Endothelial cell of umbilical vein (primary cell): ENCODE measurements at regions not wholly inside any gene's neighbourhood (a gene's known extent, or its start where the extent isn't known, plus 50 kb on each side); places are given as distances from the start of the nearest gene placed in this dataset.

Experiments
- BruUV-seq: library from RNA; stranded (reverse); fragments of 400-500 nt; replicated peaks from 2 replicates; lab custom pipeline; 2021; lab: Mats Ljungman, UMichigan
- CTCF ChIA-PET: fragments of 300-600, 350-600 bp; sonication (Branson Sonifier 250); formaldehyde crosslinking; loops from one replicate; lab custom pipeline; 2021; ENCODE audit warnings: antibody characterized with exemption, inconsistent platforms; lab: Charles Lee
- POLR2A ChIA-PET: fragments of 300-600, 350-600 bp; sonication (Branson Sonifier 250); formaldehyde crosslinking; loops from one replicate; lab custom pipeline; 2021; ENCODE audit warnings: antibody characterized with exemption, inconsistent platforms; lab: Charles Lee
- DNase-seq: peaks from one replicate; pipeline ENCODE4 v3.0.0-alpha.2; 2011; ENCODE audit warnings: low read depth, low spot score
- FAIRE-seq: peaks from 2 replicates; lab custom pipeline; 2011; peaks lifted over from hg19 to GRCh38; lab: Jason Lieb, UNC
- H2AFZ ChIP-seq: 2 replicates; pipeline ENCODE4 v1.6.0; 2012; ENCODE audit warnings: low read depth, low read length, control low read depth, inconsistent platforms
- H3K27ac ChIP-seq: 2 replicates; pipeline ENCODE4 v1.5.1; 2011; ENCODE audit warnings: low read depth, mild to moderate bottlenecking, control low read depth, low read length, moderate library complexity; ENCODE audit not compliant: insufficient read depth
- H3K27me3 ChIP-seq, 2 experiments: 2 replicates each; pipeline versions ENCODE4 v1.6.0 to v1.6.1; 2011; ENCODE audit warnings: low read length in 2 of 2, mixed read lengths in 1 of 2; ENCODE audit not compliant: control insufficient read depth in 2 of 2, insufficient read depth in 2 of 2
- H3K36me3 ChIP-seq, 2 experiments: 2 replicates in 1 of 2; 3 replicates in 1 of 2; pipeline ENCODE4 v1.5.1; 2011; ENCODE audit warnings: low read length in 2 of 2, mild to moderate bottlenecking in 1 of 2, moderate library complexity in 1 of 2; ENCODE audit not compliant: control insufficient read depth in 2 of 2, insufficient read depth in 2 of 2; ENCODE audit errors: extremely low read depth in 1 of 2
- H3K4me1 ChIP-seq: 3 replicates; pipeline ENCODE4 v1.5.1; 2011; ENCODE audit warnings: mild to moderate bottlenecking, low read length; ENCODE audit not compliant: control insufficient read depth, insufficient read depth; ENCODE audit errors: extremely low read depth
- H3K4me2 ChIP-seq: 2 replicates; pipeline ENCODE4 v1.6.1; 2011; ENCODE audit warnings: low read length, control low read depth, mixed read lengths; ENCODE audit not compliant: insufficient read depth
- H3K4me3 ChIP-seq, 3 experiments: fragments of 200-600 bp in 1 of 3; sonication (generic), shearing (Covaris generic) in 1 of 3; replicated peaks in 1 of 3; 2 replicates each; pipeline ENCODE4 v1.5.1; 2011 to 2016; ENCODE audit warnings: control low read depth in 3 of 3, low read length in 3 of 3, mild to moderate bottlenecking in 2 of 3, inconsistent platforms in 1 of 3, low read depth in 1 of 3, moderate library complexity in 1 of 3; ENCODE audit not compliant: insufficient read depth in 1 of 3
- H3K79me2 ChIP-seq: 2 replicates; pipeline ENCODE4 v1.6.0; 2012; ENCODE audit warnings: low read length, inconsistent platforms; ENCODE audit not compliant: control insufficient read depth, insufficient read depth
- H3K9ac ChIP-seq: replicated peaks from 2 replicates; pipeline ENCODE3; 2011; ENCODE audit warnings: low read length, control low read depth; ENCODE audit not compliant: insufficient read depth; ENCODE audit errors: extremely low read depth
- H3K9me1 ChIP-seq: replicated peaks from 3 replicates; pipeline ENCODE4 v1.6.0; 2011; ENCODE audit warnings: mild to moderate bottlenecking, low read length; ENCODE audit not compliant: control insufficient read depth, insufficient read depth; ENCODE audit errors: extremely low read depth
- H3K9me3 ChIP-seq: replicated peaks from 2 replicates; pipeline ENCODE4 v1.5.1; 2012; ENCODE audit warnings: low read length, inconsistent platforms; ENCODE audit not compliant: control insufficient read depth, insufficient read depth
- H4K20me1 ChIP-seq: replicated peaks from 2 replicates; pipeline ENCODE3; 2011; ENCODE audit warnings: mild to moderate bottlenecking, low read length; ENCODE audit not compliant: control insufficient read depth, insufficient read depth; ENCODE audit errors: extremely low read depth
- FOS ChIP-seq: IDR thresholded peaks from 2 replicates; pipeline ENCODE4 v1.6.1; 2011; ENCODE audit warnings: mild to moderate bottlenecking, low read length, moderate library complexity, borderline replicate concordance; ENCODE audit not compliant: insufficient read depth
- JUN ChIP-seq: IDR thresholded peaks from 2 replicates; pipeline ENCODE4 v1.6.1; 2011; ENCODE audit warnings: borderline replicate concordance, low read depth; ENCODE audit not compliant: insufficient read length, insufficient read depth
- POLR2A ChIP-seq: IDR thresholded peaks from 2 replicates; pipeline ENCODE4 v1.6.1; 2012; ENCODE audit warnings: low read depth, mild to moderate bottlenecking, control low read depth, low read length
- POLR2AphosphoS5 ChIP-seq: IDR thresholded peaks from 2 replicates; pipeline ENCODE4 v1.6.1; 2012; ENCODE audit warnings: low read depth, mild to moderate bottlenecking, control low read depth, low read length, moderate library complexity; ENCODE audit not compliant: insufficient read depth
- dilution Hi-C: fragments of 300-500 bp; cut with MboI; formaldehyde crosslinking; loops from one replicate; pipeline ENCODE4 v1.15.0; 2019; ENCODE audit warnings: low sequenced_read_pairs; ENCODE audit not compliant: extremely low pct_ligation_motif_present
- intact Hi-C: fragments of 100-400 bp; cut with micrococcal nuclease; formaldehyde crosslinking; loops from one replicate; pipeline ENCODE4 v1.10.0; 2022

GRCh38 chr2:16763493-16763899 is 97.9 kb upstream of the CYRIA start:
- Histone ChIP-seq H3K79me2 (no peaks in the 10 kb centered on the region), H2AFZ (no peak overlapping the region), H3K4me1 (no peaks in the 10 kb centered on the region), H3K4me3 (no peak overlapping the region), H3K27me3 (peaks cover 0 to 2% of the 10 kb centered on the region in 2 experiments), H4K20me1 (no peaks in the 10 kb centered on the region), H3K27ac (no peak overlapping the region), H3K4me2 (no peak overlapping the region), H3K9me1 (no peaks in the 10 kb centered on the region), H3K36me3 (no peaks in the 10 kb centered on the region), H3K9me3 (no peaks in the 10 kb centered on the region), H3K9ac (no peak overlapping the region)
- ChIA-PET POLR2A (no interaction called here), CTCF (interaction anchor here (1.5 to 2.1 kb wide), 2 partner anchors 10 to 150 kb away, joined by 3 to 4 read pairs; no protein-coding TSS in a partner anchor)
- BruUV-seq: no TSS peak
- FAIRE-seq (no peak), DNase-seq (no peak)
- intact Hi-C loops (no loop called here), dilution Hi-C loops (no loop called here)
- TF ChIP-seq POLR2A: no peak
- no peak for TF ChIP-seq JUN

- H4K20me1 ChIP-seq: no peaks in the 10 kb centered on the region
- intact Hi-C loops (no loop called here), dilution Hi-C loops (no loop called here)
- H3K27me3 ChIP-seq: peaks cover 0 to 2% of the 10 kb centered on the region in 2 experiments
- H3K4me3 ChIP-seq: no peak overlapping the region
- H3K4me1 ChIP-seq: no peaks in the 10 kb centered on the region
- H3K9me1 ChIP-seq: no peaks in the 10 kb centered on the region
- H3K27ac ChIP-seq: no peak overlapping the region
- H3K36me3 ChIP-seq: no peaks in the 10 kb centered on the region
- no peak overlapping the region for H3K9ac ChIP-seq
- H3K4me2 ChIP-seq: no peak overlapping the region
- H2AFZ ChIP-seq: no peak overlapping the region
- TF ChIP-seq POLR2AphosphoS5 (no peak), POLR2A (no peak), FOS (no peak)
- FAIRE-seq: no peak
- DNase-seq: no peak
- no TSS peak for BruUV-seq
- CTCF ChIA-PET: interaction anchor here (1.5 to 2.1 kb wide), 2 partner anchors 10 to 150 kb away, joined by 3 to 4 read pairs; no protein-coding TSS in a partner anchor
- no peaks in the 10 kb centered on the region for H3K9me3 ChIP-seq
- no peaks in the 10 kb centered on the region for H3K79me2 ChIP-seq
- POLR2A ChIA-PET: no interaction called here
Observed at GRCh38 chr2:16763056-16763455, 97.4 kb upstream of the CYRIA start.
